HepG2 (cell line): ENCODE measurements at regions not wholly inside any gene's neighbourhood (a gene's known extent, or its start where the extent isn't known, plus 50 kb on each side); places are given as distances from the start of the nearest gene placed in this dataset.

ENCODE experiments used
- ATAC-seq: fragments of 200-7000 bp; cut with Tn5 transposase; 3 replicates; pipeline ENCODE4 v1.9.1; 2020; ENCODE audit warnings: mild to moderate bottlenecking, moderate library complexity
- BruUV-seq: library from RNA; stranded (reverse); fragments of 400-500 nt; replicated peaks from 2 replicates; lab custom pipeline; 2021; lab: Mats Ljungman, UMichigan
- CTCF ChIA-PET: fragments of 300-600 bp; formaldehyde crosslinking; extraction: SDS; loops from one replicate; lab custom pipeline; 2021; ENCODE audit warnings: low total read pairs, inconsistent platforms, low intra/inter-chr PET ratio; lab: Yijun Ruan, JAX
- POLR2A ChIA-PET: fragments of 350-600 bp; sonication (Branson Sonifier 250); formaldehyde crosslinking; loops from one replicate; lab custom pipeline; 2020; ENCODE audit warnings: antibody characterized with exemption, inconsistent platforms; lab: Yijun Ruan, JAX
- DNase-seq: peaks from one replicate; pipeline ENCODE4 v3.0.0-alpha.2; 2015; ENCODE audit warnings: low spot score
- FAIRE-seq: peaks from 3 replicates; lab custom pipeline; 2011; peaks lifted over from hg19 to GRCh38; lab: Jason Lieb, UNC
- H2AFZ ChIP-seq: one replicate; pipeline ENCODE4 v1.6.1; 2011; ENCODE audit warnings: low read length, inconsistent platforms
- H3K27ac ChIP-seq: fragments of 300-600 bp; 3 replicates; pipeline ENCODE4 v1.8.0; 2011; ENCODE audit warnings: mixed run types, mild to moderate bottlenecking, mixed read lengths, low read length, inconsistent platforms; ENCODE audit not compliant: insufficient read depth; ENCODE audit errors: extremely low read length
- H3K27me3 ChIP-seq, 2 experiments: fragments of 200-600 bp in 1 of 2; 2 replicates in 1 of 2; 3 replicates in 1 of 2; pipeline versions ENCODE4 v1.6.0 to v1.8.0; 2011; ENCODE audit warnings: low read length in 2 of 2, mild to moderate bottlenecking in 2 of 2, moderate library complexity in 2 of 2, inconsistent platforms in 1 of 2; ENCODE audit not compliant: insufficient read depth in 2 of 2, control insufficient read depth in 1 of 2
- H3K36me3 ChIP-seq, 2 experiments: fragments of 200-600 bp in 1 of 2; replicated peaks in 1 of 2; 2 replicates in 1 of 2; 3 replicates in 1 of 2; pipeline versions ENCODE4 v1.5.1 to v1.8.0; 2011; ENCODE audit warnings: low read length in 2 of 2, inconsistent platforms in 1 of 2; ENCODE audit not compliant: insufficient read depth in 2 of 2, control insufficient read depth in 1 of 2
- H3K4me1 ChIP-seq: 2 replicates; pipeline ENCODE4 v1.5.1; 2012; ENCODE audit warnings: low read length, inconsistent platforms; ENCODE audit not compliant: insufficient read depth
- H3K4me2 ChIP-seq: 2 replicates; pipeline ENCODE4 v1.6.0; 2011; ENCODE audit warnings: low read depth, low read length, inconsistent platforms
- H3K4me3 ChIP-seq, 3 experiments: fragments of 200-600 bp in 1 of 3; sonication (generic), shearing (Covaris generic) in 1 of 3; replicated peaks in 1 of 3; 2 replicates each; pipeline ENCODE4 v1.5.1; 2011 to 2016; ENCODE audit warnings: low read length in 3 of 3, inconsistent platforms in 2 of 3, low read depth in 2 of 3, mild to moderate bottlenecking in 2 of 3, control low read depth in 1 of 3, mixed read lengths in 1 of 3; ENCODE audit not compliant: insufficient read depth in 1 of 3
- H3K79me2 ChIP-seq: one replicate; pipeline ENCODE4 v1.6.1; 2011; ENCODE audit warnings: low read length, inconsistent platforms; ENCODE audit not compliant: insufficient read depth
- H3K9ac ChIP-seq: 2 replicates; pipeline ENCODE4 v1.6.0; 2011; ENCODE audit warnings: mild to moderate bottlenecking, low read depth, low read length, inconsistent platforms; ENCODE audit not compliant: insufficient read depth
- H3K9me3 ChIP-seq: 2 replicates; pipeline ENCODE4 v1.5.1; 2012; ENCODE audit warnings: mild to moderate bottlenecking, low read length
- H4K20me1 ChIP-seq: 2 replicates; pipeline ENCODE4 v1.6.0; 2011; ENCODE audit warnings: inconsistent platforms, mild to moderate bottlenecking, low read length, moderate library complexity; ENCODE audit not compliant: insufficient read depth
- ARNT ChIP-seq: fragments of 450-650 bp; IDR thresholded peaks from 2 replicates; pipeline ENCODE4 v1.6.1; 2017
- HMG20B ChIP-seq: conservative IDR thresholded peaks from 2 replicates; pipeline ENCODE4 v1.6.1; 2016; ENCODE audit warnings: missing genetic modification reagents, missing compliant biosample characterization
- MAFG ChIP-seq: sonication (generic); formaldehyde crosslinking; IDR thresholded peaks from 2 replicates; pipeline ENCODE4 v1.5.1; 2020; ENCODE audit warnings: mild to moderate bottlenecking, missing genetic modification reagents
- ZFP37 ChIP-seq: sonication (generic); formaldehyde crosslinking; IDR thresholded peaks from 2 replicates; pipeline ENCODE4 v1.4.0; 2020; ENCODE audit warnings: missing genetic modification reagents, borderline replicate concordance
- ZNF646 ChIP-seq: sonication (generic); formaldehyde crosslinking; IDR thresholded peaks from 2 replicates; pipeline ENCODE4 v1.9.0; 2021; ENCODE audit warnings: mild to moderate bottlenecking, missing genetic modification reagents
- WGBS: methylation state at CpG from one replicate; pipeline ENCODE4 v1.1.6; 2017; ENCODE audit warnings: low lambda C conversion rate; 5-methylcytosine and 5-hydroxymethylcytosine counted together
- in situ Hi-C: cut with HindIII; loops from 2 replicates; pipeline ENCODE4 v1.10.0; 2017; ENCODE audit warnings: low pct_unique_long_range_greater_than_20kb; ENCODE audit not compliant: extremely low pct_ligation_motif_present
- intact Hi-C: fragments of 100-400 bp; cut with micrococcal nuclease; formaldehyde crosslinking; loops from one replicate; pipeline ENCODE4 v1.10.0; 2022; ENCODE audit not compliant: unreplicated experiment

- H3K79me2 ChIP-seq: no peaks in the 10 kb centered on the region
- H3K27ac ChIP-seq: no peak overlapping the region
- H3K4me1 ChIP-seq: no peaks in the 10 kb centered on the region
- no peak for TF ChIP-seq MAFG (CRISPR knock-in tag)
- DNase-seq (no peak), ATAC-seq (no peak), FAIRE-seq (no peak)
- no peak overlapping the region for H3K9ac ChIP-seq
- WGBS: 2% methylated on average over 3 of the region's 3 CpGs
- no peak overlapping the region for H3K4me2 ChIP-seq
- CTCF ChIA-PET: no interaction called here
- no peaks in the 10 kb centered on the region for H3K36me3 ChIP-seq
- in situ Hi-C loops (no loop called here), intact Hi-C loops (no loop called here)
- H3K27me3 ChIP-seq: no peaks in the 10 kb centered on the region
- no peaks in the 10 kb centered on the region for H3K9me3 ChIP-seq
- POLR2A ChIA-PET: no interaction called here
- H2AFZ ChIP-seq: no peak overlapping the region
- no peaks in the 10 kb centered on the region for H4K20me1 ChIP-seq
- no peak overlapping the region for H3K4me3 ChIP-seq
- no TSS peak for BruUV-seq
These were observed 731.4 kb downstream of the TSN start for GRCh38 chr2:122486705-122487415.

- POLR2A ChIA-PET: no interaction called here
- in situ Hi-C loops: no loop called here
- no peak for FAIRE-seq
These were observed 735.6 kb downstream of the TSN start for GRCh38 chr2:122491011-122491410.

More at GRCh38 chr2:122491011-122491410, 735.6 kb downstream of the TSN start:
- ATAC-seq: no peak
- Histone ChIP-seq H3K4me3 (no peak overlapping the region), H3K79me2 (no peaks in the 10 kb centered on the region), H3K9ac (no peak overlapping the region), H2AFZ (no peak overlapping the region), H3K27ac (no peak overlapping the region), H4K20me1 (no peaks in the 10 kb centered on the region), H3K36me3 (no peaks in the 10 kb centered on the region), H3K4me1 (no peaks in the 10 kb centered on the region), H3K4me2 (no peak overlapping the region), H3K27me3 (no peaks in the 10 kb centered on the region), H3K9me3 (no peaks in the 10 kb centered on the region)
- DNase-seq: no peak
- 14% methylated on average over 2 of the region's 2 CpGs for WGBS
- no TSS peak for BruUV-seq
- intact Hi-C loops: no loop called here
- CTCF ChIA-PET: no interaction called here
- no peak for TF ChIP-seq ZNF646 (CRISPR knock-in tag)
- no peak for TF ChIP-seq ZFP37 (CRISPR knock-in tag)
- no peak for TF ChIP-seq ARNT
- no peak for TF ChIP-seq HMG20B (CRISPR knock-in tag)
